GM12892 (cell line): ENCODE measurements at regions not wholly inside any gene's neighbourhood (a gene's known extent, or its start where the extent isn't known, plus 50 kb on each side); places are given as distances from the start of the nearest gene placed in this dataset.

Source experiments
- POLR2A ChIP-seq: IDR thresholded peaks from 2 replicates; pipeline ENCODE4 v1.6.1; 2011; ENCODE audit warnings: low read depth, low read length, control low read depth
- POLR2AphosphoS5 ChIP-seq: IDR thresholded peaks from 2 replicates; pipeline ENCODE4 v1.6.1; 2011; ENCODE audit warnings: low read depth, low read length, control low read depth

DNA sequence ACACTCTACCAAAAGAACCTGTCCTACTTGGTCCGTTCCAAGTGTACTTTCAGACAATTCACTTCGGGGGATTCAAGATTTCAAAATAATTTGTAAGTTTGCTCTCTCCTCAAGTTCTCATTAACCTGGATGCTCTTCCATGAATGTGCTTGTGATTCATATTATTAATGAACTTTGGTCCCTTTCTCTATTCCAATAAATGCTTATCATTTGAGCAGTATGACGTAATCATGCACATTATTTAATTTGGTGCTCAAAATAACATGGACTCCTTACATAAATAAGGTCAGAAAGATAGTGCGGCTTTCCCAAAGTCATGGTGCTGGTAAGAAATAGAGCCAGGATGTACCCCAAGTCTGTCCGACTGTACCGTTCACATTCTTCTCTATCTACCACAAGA is 323.2 kb upstream of the SLCO3A1 start:
- TF ChIP-seq POLR2AphosphoS5 (no peak), POLR2A (no peak)
